ACHN (cell line): ENCODE measurements at regions not wholly inside any gene's neighbourhood (a gene's known extent, or its start where the extent isn't known, plus 50 kb on each side); places are given as distances from the start of the nearest gene placed in this dataset.
A peak's percentile ranks its signal among the peaks of the same experiment; 100 is the strongest.
"Not testable (repeated sequence)": the region's sequence is repeated elsewhere in the genome, so short reads cannot be mapped to it uniquely, and the experiment has no call there.

ENCODE experiments used
- DNase-seq: peaks from one replicate; pipeline ENCODE4 v3.0.0-alpha.2; 2015
- in situ Hi-C: cut with HindIII; loops from 2 replicates; pipeline ENCODE4 v1.10.0; 2017; ENCODE audit warnings: low sequenced_read_pairs, low pct_ligation_motif_present, low pct_unique_long_range_greater_than_20kb

DNA sequence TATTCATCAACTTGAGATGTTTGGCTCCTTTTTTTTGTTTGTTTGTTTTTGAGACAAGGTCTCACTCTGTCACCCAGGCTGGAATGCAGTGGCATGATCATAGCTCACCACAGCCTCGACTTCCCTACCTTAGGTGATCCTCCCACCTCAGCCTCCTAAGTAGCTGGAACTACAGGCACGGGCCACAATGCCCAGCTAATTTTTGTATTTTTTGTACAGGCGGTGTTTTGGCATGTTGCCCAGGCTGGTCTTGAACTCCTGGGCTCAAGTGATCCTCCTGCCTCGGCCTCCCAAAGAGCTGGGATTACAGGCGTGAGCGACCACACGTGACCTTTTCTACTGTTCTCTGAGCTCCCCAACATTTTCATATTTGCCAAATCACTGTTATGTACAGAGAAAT, 79.8 kb upstream of the EEA1 start:
- DNase-seq: not testable (repeated sequence)
- in situ Hi-C loops: loop anchor here (25.0 kb wide), 1 partner anchor 378 kb away; the partner anchor contains the start of gene NUDT4

DNA sequence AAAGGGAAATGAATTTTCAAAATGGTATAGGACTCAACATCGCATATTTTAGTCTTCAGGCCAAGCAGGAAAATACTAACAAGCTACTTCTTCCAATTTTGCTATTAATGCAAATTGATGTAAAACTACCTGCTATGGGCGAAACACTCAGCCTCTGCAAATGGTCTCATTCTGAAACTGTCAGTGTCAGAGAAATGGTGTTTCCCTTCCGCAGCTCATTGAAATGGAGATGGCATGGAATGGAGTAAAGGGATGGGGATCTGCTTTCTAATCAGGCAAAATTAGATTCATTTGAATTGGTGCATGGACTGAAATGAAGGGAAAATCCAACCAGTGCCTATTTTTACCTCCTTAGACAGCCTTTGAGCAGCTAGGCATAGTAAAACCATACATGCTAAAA, 80.4 kb upstream of the EEA1 start:
- in situ Hi-C loops: loop anchor here (25.0 kb wide), 1 partner anchor 378 kb away; the partner anchor contains the start of gene NUDT4
- DNase-seq: no peak

DNA sequence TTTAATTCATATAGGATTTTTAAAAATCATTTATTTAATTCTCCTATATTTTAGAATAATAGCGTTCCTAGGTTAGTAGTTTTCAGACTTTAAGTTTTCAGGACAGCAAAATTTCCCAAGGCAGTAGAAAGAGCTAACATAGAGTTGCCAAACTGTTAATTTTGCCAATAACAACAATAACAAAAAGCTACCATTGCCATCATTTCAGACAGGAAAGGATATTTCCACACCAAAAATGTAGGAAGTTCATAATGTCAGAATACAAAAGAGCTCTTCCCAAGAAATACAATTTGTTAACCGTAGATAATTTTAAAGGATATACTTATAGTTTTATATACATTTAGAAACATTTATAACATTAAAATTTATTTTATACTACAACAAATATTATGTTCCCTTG, 81.4 kb upstream of the EEA1 start:
- no peak for DNase-seq
- in situ Hi-C loops: loop anchor here (25.0 kb wide), 1 partner anchor 377 kb away; the partner anchor contains the start of gene NUDT4

DNA sequence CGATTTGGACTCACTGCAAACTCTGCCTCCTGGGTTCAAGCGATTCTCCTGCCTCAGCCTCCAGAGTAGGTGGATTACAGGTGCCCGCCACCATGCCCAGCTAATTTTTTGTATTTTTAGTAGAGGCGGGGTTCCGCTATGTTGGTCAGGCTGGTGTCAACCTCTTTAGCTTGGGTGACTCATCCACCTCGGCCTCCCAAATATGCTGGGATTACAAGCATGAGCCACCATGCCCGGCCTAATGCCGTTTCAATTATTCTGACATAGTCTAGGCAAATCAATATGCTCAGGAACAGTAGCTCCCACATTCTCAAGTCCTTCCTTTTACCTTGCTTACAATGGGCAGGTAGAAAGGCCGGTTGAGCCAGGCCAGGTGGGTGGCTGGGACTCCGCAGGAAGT, 82.0 kb upstream of the EEA1 start:
- in situ Hi-C loops: loop anchor here (25.0 kb wide), 1 partner anchor 376 kb away; the partner anchor contains the start of gene NUDT4
- DNase-seq: peak; percentile 57

DNA sequence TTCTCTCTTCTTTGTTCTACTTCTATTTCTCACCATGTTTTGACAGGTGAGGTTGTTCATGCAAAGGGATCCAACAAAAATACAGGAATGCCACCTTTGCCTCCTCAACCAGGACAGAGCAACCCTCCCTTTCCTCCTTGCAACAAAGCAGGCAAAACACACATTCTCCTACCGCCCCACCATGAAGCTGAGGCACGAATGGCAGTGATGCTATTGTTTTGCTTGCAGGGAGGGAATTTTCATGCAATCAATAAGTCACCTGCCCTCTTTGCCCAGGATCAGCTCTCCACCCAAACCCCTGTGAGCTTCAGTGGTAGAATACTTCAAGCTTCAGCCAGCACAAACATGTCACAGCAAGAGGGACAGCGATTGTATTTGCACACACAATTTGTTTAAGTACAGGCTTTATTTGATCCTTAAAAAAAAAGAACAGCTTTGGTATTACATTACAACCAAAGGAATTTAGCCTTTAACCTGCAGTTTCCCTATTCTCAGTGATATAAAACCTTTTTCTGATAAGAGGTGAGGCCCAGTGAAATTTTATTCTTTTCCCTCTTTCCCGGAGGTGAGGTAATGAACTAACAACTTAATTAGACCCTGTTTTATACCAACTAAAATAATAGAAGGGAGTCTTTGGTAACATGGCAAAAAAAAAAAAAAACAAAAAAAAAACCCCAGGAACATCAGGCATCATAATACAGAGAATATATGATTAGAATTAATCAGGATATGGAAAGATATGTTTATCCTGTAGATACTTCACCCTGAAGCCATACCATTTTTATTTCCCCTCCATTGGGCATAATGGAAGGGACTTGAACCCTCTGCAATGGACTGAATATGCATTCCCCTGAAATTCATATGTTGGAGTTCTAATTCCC, 87.0 kb upstream of the EEA1 start:
- DNase-seq: no peak
- in situ Hi-C loops: loop anchor here (25.0 kb wide), 1 partner anchor 371 kb away; the partner anchor contains the start of gene NUDT4

DNA sequence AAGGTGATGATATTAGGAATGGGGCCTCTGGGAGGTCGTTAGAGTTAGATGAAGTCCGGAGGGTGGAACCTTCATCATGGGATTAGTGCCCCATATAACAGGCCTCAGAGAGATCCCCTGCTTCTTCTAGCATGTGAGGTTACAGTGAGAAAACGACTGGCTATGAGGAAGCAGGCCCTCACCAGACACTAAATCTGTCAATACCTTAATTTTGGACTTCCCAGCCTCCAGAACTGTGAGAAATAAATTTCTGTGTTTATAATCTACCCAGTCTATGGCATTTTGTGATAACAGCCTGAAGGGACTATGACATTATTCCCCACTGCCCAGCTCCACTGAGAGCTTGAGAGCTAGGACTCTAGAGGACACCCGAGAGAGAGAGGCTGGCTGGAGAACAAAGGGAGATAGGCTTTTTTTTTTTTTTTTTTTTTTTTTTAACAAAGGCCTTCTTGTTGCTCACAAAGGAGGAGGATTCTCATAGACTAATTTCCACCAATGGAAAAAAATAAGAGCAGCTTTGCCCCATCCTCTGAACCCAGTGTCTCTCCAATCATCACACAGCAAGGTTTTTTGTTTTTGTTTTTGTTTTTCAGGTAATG, 87.8 kb upstream of the EEA1 start:
- in situ Hi-C loops: loop anchor here (25.0 kb wide), 1 partner anchor 370 kb away; the partner anchor contains the start of gene NUDT4
- no peak for DNase-seq

DNA sequence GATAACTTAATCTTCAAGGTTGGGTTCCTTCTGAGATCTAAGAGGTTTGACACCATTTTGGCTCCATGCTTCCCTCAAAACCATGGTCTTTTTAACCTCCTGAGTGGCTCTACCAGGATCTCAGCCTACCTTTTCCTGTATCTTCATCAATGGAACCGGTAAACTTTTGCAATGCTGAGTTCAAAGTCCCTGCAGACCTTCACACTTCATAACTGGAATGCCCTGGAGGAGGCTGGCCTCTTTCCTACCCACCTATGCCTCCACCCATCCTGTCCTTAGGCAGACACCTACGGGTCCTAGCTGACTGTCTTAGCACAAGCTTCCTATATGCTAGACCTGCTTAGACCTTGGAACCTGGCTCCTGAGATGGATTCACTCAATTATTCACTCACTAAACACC, 89.5 kb upstream of the EEA1 start:
- in situ Hi-C loops: loop anchor here (25.0 kb wide), 1 partner anchor 369 kb away; the partner anchor contains the start of gene NUDT4
- no peak for DNase-seq

DNA sequence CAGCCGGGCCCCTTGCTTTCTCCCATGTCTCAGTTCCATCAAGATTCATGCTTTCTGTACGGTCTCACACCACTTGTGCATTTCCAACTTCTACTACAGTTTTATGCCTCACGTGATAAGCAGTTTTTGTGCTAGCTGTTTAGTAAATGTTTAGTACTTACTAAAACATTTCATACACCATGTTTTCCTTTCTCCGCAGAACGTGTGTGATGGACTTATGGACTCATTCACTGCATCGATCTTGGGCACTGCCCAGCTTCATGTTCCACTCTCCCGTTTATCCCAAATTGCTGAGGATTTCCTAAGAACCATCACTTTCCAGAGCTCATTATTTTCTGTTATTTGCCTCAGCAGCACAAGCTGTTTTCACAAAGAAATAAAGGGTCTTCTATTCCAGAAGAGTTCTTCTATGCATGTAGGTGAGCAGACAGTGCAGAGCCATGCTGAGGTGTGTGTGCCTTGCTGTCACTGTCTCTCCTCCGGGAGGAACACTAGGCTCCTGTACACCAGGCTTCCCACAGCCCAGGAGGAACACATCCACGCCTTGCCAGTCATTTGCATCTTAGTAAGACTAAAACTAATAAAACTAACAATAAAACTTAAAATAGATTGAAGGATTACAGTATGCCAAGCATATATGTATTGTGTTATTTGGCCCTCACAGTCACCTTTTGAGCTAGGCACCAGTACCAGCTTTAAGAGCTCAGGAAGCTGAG, 90.3 kb upstream of the EEA1 start:
- no peak for DNase-seq
- in situ Hi-C loops: loop anchor here (25.0 kb wide), 1 partner anchor 368 kb away; the partner anchor contains the start of gene NUDT4

DNA sequence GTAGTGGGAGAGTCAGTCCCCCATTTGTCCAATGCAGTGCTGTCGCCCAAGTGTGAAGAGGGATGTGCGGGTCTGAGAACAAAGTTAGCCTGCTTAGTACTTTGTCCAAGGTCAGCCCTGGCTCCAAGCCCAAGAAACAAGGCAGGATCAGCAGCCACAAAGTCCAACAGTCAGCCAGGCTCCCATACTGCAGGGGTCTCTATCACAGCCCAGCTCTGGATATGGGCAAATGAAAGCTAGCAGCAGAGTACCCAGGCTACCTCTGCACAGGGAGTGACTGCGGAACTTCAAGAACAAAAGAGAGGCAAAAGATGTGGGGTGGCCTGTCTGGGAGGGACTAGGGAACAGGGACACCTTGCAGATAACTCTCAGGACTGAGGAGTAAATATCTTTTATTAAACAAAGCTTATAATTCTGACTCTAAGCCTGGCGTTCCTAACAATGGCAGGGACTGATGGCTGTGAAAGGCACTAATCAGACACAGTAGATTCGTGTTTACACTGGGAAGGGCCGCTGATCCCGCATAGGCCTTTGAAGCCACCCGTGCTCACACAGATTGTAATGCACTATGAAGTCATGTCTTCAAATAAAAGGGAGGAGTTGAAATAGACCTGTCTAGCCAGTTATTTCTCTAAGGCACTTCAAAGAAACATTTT, 91.0 kb upstream of the EEA1 start:
- in situ Hi-C loops: loop anchor here (25.0 kb wide), 1 partner anchor 367 kb away; the partner anchor contains the start of gene NUDT4
- DNase-seq: no peak

DNA sequence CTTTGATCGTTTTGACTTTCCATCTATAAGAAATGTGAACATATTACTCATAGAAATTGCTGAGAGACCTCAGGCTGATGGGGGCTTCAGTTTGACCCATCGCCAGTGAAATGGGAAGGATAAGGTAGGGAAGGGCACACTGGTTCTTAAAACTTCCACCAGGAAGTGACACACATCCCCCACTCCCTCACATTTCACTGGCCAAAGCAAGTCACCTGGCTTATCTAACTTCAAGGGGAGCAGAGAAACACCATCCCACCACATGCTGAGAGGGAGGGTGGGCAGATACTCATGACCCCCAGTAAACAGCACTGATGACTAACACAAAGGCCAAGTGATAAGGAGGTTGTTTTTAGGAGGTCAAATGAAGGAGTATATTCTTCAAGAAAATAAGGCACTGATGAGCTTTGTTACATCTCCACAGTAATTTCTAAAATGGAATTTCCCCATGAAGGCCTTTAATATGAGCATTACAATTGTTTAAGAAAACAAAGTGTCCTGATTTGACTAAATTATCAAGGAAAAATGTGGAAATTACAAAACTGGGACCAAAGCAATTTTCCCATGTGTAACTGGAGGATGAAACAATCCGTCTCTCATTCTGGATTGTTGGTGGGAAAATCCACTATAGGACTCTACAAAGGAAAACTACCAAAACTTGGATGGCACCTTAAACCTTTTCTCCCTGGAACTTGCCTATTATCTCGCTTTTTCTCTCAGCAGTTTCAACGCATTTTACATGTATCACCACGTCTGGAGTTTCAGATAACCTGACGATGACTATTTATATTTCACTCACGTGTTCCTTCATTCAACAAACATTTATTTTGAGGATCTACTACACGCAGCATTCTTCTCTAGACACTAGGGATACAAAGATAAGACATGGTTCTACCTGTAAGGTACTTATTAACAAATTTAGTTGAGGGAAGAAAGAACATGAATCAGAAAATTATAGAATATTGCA, 91.8 kb upstream of the EEA1 start:
- in situ Hi-C loops: loop anchor here (25.0 kb wide), 1 partner anchor 366 kb away; the partner anchor contains the start of gene NUDT4
- no peak for DNase-seq

DNA sequence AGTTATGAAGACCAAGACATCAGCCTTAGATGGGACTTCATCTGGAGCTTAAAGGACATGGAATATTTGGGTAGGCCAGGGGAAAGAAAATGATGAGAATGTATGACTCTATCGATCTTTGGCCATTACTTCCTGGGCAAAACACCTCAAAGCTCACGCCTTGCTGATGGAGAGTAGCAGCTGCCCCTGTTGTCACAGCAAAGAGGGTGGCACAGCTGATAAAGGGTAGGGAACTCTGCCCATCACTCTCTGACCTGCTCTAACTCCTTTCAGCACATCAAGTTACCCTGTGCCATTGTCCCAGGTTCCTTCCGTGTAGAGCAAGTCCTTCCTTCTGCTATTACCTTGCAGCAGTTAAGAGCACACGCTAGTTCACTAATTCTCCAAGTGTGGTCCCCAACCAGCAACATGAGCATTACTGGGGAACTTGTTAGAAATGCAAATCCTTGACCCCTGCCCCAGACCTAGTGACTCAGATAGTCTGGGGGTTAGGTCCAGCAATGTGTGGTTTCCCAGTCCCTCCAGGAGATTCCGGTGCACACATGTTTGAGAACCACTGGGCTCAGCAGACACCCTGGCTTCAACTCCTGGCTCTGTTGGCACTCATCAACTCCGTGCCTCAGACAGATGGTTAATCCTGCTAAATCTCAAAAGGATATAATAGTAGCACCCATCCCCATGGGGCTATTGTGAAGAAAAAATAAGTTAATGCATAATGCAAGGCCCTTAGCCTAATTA, 93.7 kb upstream of the EEA1 start:
- no peak for DNase-seq
- in situ Hi-C loops: loop anchor here (25.0 kb wide), 1 partner anchor 365 kb away; the partner anchor contains the start of gene NUDT4

DNA sequence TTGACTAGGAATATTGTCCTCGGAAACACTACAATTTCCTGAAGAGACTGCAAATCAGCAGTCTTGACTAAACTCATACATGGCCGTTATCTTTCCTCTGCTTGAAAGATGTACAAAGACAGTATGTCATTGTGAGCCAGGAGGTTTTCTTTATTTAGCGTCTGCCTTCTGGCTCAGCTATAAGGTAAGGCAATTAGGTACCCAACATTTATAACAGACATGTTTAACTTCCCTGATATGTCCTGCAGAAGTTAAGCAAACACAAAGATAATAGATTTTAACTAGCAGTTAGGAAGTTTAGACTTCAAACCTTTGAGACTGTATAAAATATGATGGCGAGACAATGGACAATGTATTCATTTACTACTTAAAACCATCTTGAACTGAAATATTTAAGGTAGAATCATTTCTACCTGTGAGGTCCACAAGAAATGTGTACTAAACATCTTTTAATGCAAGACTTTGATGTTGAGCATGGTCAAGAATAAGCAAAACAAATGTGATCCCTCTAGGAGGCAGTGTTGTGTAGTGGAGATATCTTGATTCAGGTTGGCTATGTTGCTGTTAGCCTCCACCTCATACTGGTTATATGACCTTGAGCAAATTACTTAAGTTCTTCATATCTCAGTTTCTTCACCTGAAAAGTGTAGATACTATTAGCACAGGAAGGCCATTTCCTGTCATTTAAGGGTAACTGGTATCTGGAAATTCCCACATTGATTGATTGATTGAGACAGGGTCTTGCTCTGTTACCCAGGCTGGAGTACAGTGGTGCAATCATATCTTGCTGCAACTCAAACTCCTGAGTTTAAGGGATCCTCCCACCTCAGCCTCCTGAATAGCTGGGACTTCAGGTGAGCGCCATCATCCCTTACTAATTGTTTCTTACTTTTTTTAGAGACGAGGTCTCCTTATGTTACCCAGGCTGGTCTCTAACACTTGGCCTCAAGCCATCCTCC, 96.3 kb upstream of the EEA1 start:
- DNase-seq: peak; percentile 72
- in situ Hi-C loops: no loop called here

DNA sequence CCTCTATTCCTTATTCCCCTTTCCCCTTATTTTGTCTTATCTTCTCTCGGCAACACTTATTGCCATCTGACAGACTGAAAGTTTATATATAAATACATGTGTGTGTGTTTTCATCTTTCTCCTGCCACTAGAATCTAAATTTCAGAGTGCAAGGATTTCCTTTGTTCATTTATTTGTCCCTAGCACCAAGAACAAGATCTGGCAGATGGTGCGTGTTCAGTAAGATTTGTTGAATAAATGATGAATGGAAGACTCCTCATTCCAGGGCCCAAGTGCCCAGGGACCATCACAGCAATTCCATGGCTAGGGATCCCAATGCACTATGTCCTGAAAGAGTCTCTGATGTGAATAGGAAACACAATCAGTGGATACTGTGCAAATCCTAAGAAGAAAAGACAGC, 97.9 kb upstream of the EEA1 start:
- in situ Hi-C loops: no loop called here
- no peak for DNase-seq

DNA sequence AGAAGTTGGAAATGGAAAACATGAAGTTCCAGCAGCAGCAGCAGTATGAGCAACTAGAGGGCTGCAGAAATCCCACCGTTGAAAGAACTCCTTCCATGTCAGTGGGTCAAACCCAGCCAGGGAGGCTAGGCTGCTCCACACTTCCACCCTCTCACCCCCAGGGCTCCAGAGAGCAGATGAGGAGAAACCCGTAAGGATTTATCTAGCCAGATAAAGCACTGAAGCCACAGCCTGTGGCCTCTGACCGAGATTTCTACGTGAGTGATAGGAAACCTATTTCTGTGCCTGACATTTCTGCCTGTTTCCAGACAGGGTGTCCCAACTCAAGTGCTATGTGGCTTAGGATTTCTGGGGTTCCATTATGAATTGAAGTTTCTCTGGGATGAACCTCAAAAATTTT, 100.0 kb upstream of the EEA1 start:
- no peak for DNase-seq
- in situ Hi-C loops: no loop called here

DNA sequence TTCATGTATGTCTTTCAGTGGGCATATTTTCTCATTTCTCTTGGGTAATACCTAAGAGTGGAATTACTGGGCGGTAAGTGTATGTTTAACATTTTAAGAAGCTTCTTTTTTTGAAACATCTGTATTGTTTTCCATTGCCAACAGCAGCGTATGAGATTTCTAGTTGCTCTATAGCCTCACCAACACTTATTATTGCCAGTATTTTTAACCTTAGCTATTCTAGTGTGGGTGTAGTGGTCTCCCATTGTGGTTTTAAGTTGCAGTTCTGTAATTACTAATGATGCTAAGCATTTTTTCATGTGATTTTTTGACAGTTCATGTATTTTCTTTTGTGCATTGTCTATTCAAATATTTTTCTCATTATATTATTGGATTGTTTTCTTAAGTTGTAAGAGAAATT, 101.9 kb upstream of the EEA1 start:
- in situ Hi-C loops: no loop called here
- no peak for DNase-seq

DNA sequence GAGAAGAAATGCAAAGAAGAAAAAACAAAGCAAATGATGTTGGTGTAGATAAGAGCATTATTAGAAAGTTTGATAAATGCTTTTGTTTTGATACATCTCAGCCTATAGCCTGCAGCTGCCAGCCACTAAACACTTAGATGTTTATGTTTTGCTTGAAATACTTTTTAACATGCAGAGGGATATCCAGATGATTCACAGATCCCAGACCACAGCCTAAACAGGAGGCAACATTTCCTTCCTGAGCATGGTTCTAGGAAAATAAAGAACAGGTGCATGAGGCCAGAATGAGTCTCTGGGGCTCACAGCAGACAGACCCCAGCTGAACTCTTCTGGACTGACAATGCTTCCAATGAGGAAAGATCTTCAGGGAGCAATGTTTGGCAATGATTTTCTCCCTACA, 103.7 kb upstream of the EEA1 start:
- no peak for DNase-seq
- in situ Hi-C loops: no loop called here
